IMR-90 (cell line): ENCODE measurements at regions not wholly inside any gene's neighbourhood (a gene's known extent, or its start where the extent isn't known, plus 50 kb on each side); places are given as distances from the start of the nearest gene placed in this dataset.

Experiments used
- ATAC-seq: fragments of 200-7000 bp; cut with Tn5 transposase; 2 replicates; pipeline ENCODE4 v1.9.1; 2020; ENCODE audit warnings: low read depth, mild to moderate bottlenecking, moderate library complexity
- BruUV-seq: library from RNA; stranded (reverse); fragments of 400-500 nt; replicated peaks from 2 replicates; lab custom pipeline; 2021; lab: Mats Ljungman, UMichigan
- CTCF ChIA-PET: fragments of 300-600 bp; formaldehyde crosslinking; extraction: SDS; loops from one replicate; lab custom pipeline; 2021; ENCODE audit warnings: antibody characterized with exemption; lab: Yijun Ruan, JAX
- POLR2A ChIA-PET: fragments of 300-600 bp; sonication (Branson Sonifier 250); formaldehyde crosslinking; loops from one replicate; lab custom pipeline; 2022; ENCODE audit warnings: antibody characterized with exemption; ENCODE audit not compliant: unreplicated experiment; lab: Charles Lee
- DNase-seq: peaks from one replicate; pipeline ENCODE4 v3.0.0; 2013
- H2AFZ ChIP-seq: replicated peaks from 2 replicates; pipeline ENCODE3; 2013; ENCODE audit warnings: low read length, mild to moderate bottlenecking; ENCODE audit not compliant: poor library complexity
- H2AK5ac ChIP-seq: 2 replicates; pipeline ENCODE4 v1.6.1; 2013; ENCODE audit warnings: low read depth, low read length, inconsistent platforms
- H2AK9ac ChIP-seq: replicated peaks from 2 replicates; pipeline ENCODE3; 2013; ENCODE audit warnings: mild to moderate bottlenecking, low read depth, low read length, moderate library complexity; ENCODE audit not compliant: poor library complexity
- H2BK120ac ChIP-seq: 2 replicates; pipeline ENCODE4 v1.6.1; 2013; ENCODE audit warnings: low read depth, low read length, inconsistent platforms
- H2BK15ac ChIP-seq: 3 replicates; pipeline ENCODE4 v1.6.1; 2013; ENCODE audit warnings: low read depth, low read length, inconsistent platforms
- H2BK20ac ChIP-seq: 2 replicates; pipeline ENCODE4 v1.6.1; 2013; ENCODE audit warnings: low read depth, mild to moderate bottlenecking, inconsistent platforms, low read length, moderate library complexity
- H2BK5ac ChIP-seq: 2 replicates; pipeline ENCODE4 v1.6.1; 2013; ENCODE audit warnings: mild to moderate bottlenecking, low read depth, low read length, inconsistent platforms; ENCODE audit not compliant: poor library complexity, severe bottlenecking
- H3K14ac ChIP-seq: replicated peaks from 2 replicates; pipeline ENCODE4 v1.6.1; 2013; ENCODE audit warnings: low read depth, low read length, inconsistent platforms
- H3K18ac ChIP-seq: 2 replicates; pipeline ENCODE4 v1.6.1; 2013; ENCODE audit warnings: low read depth, low read length, control low read depth
- H3K23ac ChIP-seq: 2 replicates; pipeline ENCODE4 v1.6.1; 2013; ENCODE audit warnings: low read depth, low read length, inconsistent platforms
- H3K27ac ChIP-seq: 2 replicates; pipeline ENCODE4 v1.5.1; 2013; ENCODE audit warnings: mild to moderate bottlenecking, control low read depth, low read length; ENCODE audit not compliant: insufficient read depth
- H3K27me3 ChIP-seq: 2 replicates; pipeline ENCODE4 v1.6.1; 2013; ENCODE audit warnings: low read length; ENCODE audit not compliant: control insufficient read depth, insufficient read depth
- H3K36me3 ChIP-seq: 2 replicates; pipeline ENCODE4 v1.6.1; 2013; ENCODE audit warnings: low read length, mixed read lengths; ENCODE audit not compliant: control insufficient read depth, insufficient read depth
- H3K4ac ChIP-seq: 2 replicates; pipeline ENCODE4 v1.6.1; 2013; ENCODE audit warnings: low read depth, low read length, inconsistent platforms
- H3K4me1 ChIP-seq: 2 replicates; pipeline ENCODE4 v1.6.1; 2013; ENCODE audit warnings: low read length, mixed read lengths; ENCODE audit not compliant: control insufficient read depth, insufficient read depth
- H3K4me2 ChIP-seq: 2 replicates; pipeline ENCODE4 v1.6.1; 2013; ENCODE audit warnings: low read depth, mild to moderate bottlenecking, control low read depth, low read length, moderate library complexity
- H3K4me3 ChIP-seq: 2 replicates; pipeline ENCODE4 v1.5.1; 2013; ENCODE audit warnings: low read depth, mild to moderate bottlenecking, control low read depth, low read length, moderate library complexity; ENCODE audit not compliant: insufficient read depth
- H3K56ac ChIP-seq: 2 replicates; pipeline ENCODE4 v1.6.1; 2013; ENCODE audit warnings: low read length, inconsistent platforms; ENCODE audit not compliant: insufficient read depth; ENCODE audit errors: extremely low read depth
- H3K79me1 ChIP-seq, 2 experiments: 2 replicates each; pipeline ENCODE4 v1.6.1; 2013; ENCODE audit warnings: low read length in 2 of 2, inconsistent platforms in 1 of 2, low read depth in 1 of 2
- H3K9ac ChIP-seq: 2 replicates; pipeline ENCODE4 v1.6.1; 2013; ENCODE audit warnings: low read depth, low read length, control low read depth
- H3K9me1 ChIP-seq: 2 replicates; pipeline ENCODE4 v1.6.1; 2013; ENCODE audit warnings: low read length, inconsistent platforms; ENCODE audit not compliant: insufficient read depth
- H3K9me3 ChIP-seq: 2 replicates; pipeline ENCODE4 v1.6.1; 2013; ENCODE audit warnings: low read length; ENCODE audit not compliant: control insufficient read depth, insufficient read depth
- H4K20me1 ChIP-seq: 2 replicates; pipeline ENCODE4 v1.6.1; 2013; ENCODE audit warnings: low read length, inconsistent platforms; ENCODE audit not compliant: insufficient read depth
- H4K5ac ChIP-seq: 2 replicates; pipeline ENCODE4 v1.6.1; 2013; ENCODE audit warnings: mild to moderate bottlenecking, low read depth, low read length, control low read depth
- H4K8ac ChIP-seq, 2 experiments: 2 replicates each; pipeline ENCODE4 v1.6.1; 2013; ENCODE audit warnings: low read depth in 2 of 2, low read length in 2 of 2, control low read depth in 1 of 2, inconsistent platforms in 1 of 2
- H4K91ac ChIP-seq: 2 replicates; pipeline ENCODE4 v1.6.1; 2013; ENCODE audit warnings: low read depth, low read length, inconsistent platforms; ENCODE audit not compliant: insufficient read depth
- POLR2A ChIP-seq: IDR thresholded peaks from 2 replicates; pipeline ENCODE4 v1.6.1; 2012; ENCODE audit warnings: mild to moderate bottlenecking, low read depth, low read length
- RAD21 ChIP-seq: IDR thresholded peaks from 2 replicates; pipeline ENCODE4 v1.6.1; 2012; ENCODE audit warnings: low read length, improper control_type of control experiment
- RFX5 ChIP-seq: IDR thresholded peaks from 2 replicates; pipeline ENCODE4 v1.8.0; 2012; ENCODE audit warnings: low read depth, mild to moderate bottlenecking, low read length, moderate library complexity
- dilution Hi-C: fragments of 300-500 bp; cut with HindIII; formaldehyde crosslinking; loops from one replicate; pipeline ENCODE4 v1.14.3; 2018; ENCODE audit warnings: low sequenced_read_pairs; ENCODE audit not compliant: unreplicated experiment
- in situ Hi-C: fragments of 300-500 bp; cut with MboI; formaldehyde crosslinking; loops from 3 replicates; pipeline ENCODE4 v1.14.3; 2019; ENCODE audit warnings: low sequenced_read_pairs, inconsistent platforms, mixed read lengths
- intact Hi-C: fragments of 100-400 bp; cut with micrococcal nuclease; formaldehyde crosslinking; loops from 2 replicates; pipeline ENCODE4 v1.10.0; 2022
- TF ChIP-seq, protein P1 (sequence below): fragments of 150-350 bp; IDR thresholded peaks from 2 replicates; pipeline ENCODE4 v1.6.1; 2016; ENCODE audit warnings: low read depth, mild to moderate bottlenecking, low read length, moderate library complexity, borderline replicate concordance

DNA sequence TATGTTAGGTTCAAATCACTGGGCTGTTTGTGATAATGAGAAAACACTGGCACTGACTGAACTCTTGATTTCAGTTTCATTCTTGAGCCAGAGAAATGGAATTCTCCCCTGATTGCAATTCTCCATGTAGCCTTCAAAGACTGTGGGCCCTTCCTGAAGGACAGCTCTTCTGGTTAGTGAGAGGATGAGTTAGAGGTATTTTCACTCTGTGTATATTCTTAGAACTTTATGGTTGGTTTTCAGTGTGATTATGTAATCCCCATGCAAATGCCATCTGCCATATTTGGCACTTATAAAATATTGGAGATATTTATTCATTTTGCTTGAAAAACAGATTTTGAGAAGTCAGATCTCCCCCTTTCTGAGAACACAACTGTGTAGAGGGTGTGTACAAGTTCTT is 323.7 kb downstream of the SLC4A3 start:
- dilution Hi-C loops, result no loop called here
- POLR2A ChIA-PET, result no interaction called here

More for the DNA sequence above, 323.7 kb downstream of the SLC4A3 start:
- Histone ChIP-seq H3K4me2 (no peak overlapping the region), H2BK120ac (no peak overlapping the region), H4K5ac (no peak overlapping the region), H3K23ac (no peak overlapping the region), H3K4me3 (no peak overlapping the region), H3K36me3 (no peaks in the 10 kb centered on the region), H2AFZ (no peak overlapping the region), H3K56ac (no peak overlapping the region), H3K14ac (no peak overlapping the region), H2AK9ac (no peak overlapping the region), H2AK5ac (no peak overlapping the region), H3K4ac (no peak overlapping the region), H2BK15ac (no peak overlapping the region), H2BK20ac (no peak overlapping the region), H3K9me3 (peaks cover 5% of the 10 kb centered on the region; the same call in 1 of the 2 replicates), H3K27ac (no peak overlapping the region), H4K20me1 (no peaks in the 10 kb centered on the region), H3K4me1 (peaks cover 2% of the 10 kb centered on the region; the same call in 1 of the 2 replicates), H3K79me1 (no peaks in the 10 kb centered on the region), H2BK5ac (no peak overlapping the region), H3K9me1 (no peaks in the 10 kb centered on the region), H4K91ac (no peak overlapping the region), H3K18ac (no peak overlapping the region), H3K9ac (no peak overlapping the region), H4K8ac (no peak overlapping the region), H3K27me3 (no peaks in the 10 kb centered on the region)
- BruUV-seq, result no TSS peak
- in situ Hi-C loops (no loop called here), intact Hi-C loops (no loop called here)
- TF ChIP-seq RFX5 (no peak), POLR2A (no peak), RAD21 (no peak)
- TF ChIP-seq, protein P1, sequence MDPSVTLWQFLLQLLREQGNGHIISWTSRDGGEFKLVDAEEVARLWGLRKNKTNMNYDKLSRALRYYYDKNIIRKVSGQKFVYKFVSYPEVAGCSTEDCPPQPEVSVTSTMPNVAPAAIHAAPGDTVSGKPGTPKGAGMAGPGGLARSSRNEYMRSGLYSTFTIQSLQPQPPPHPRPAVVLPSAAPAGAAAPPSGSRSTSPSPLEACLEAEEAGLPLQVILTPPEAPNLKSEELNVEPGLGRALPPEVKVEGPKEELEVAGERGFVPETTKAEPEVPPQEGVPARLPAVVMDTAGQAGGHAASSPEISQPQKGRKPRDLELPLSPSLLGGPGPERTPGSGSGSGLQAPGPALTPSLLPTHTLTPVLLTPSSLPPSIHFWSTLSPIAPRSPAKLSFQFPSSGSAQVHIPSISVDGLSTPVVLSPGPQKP, result no peak
- CTCF ChIA-PET, result interaction anchor here (1.1 kb wide), 1 partner anchor 192 kb away, joined by 3 read pairs; no protein-coding TSS in a partner anchor
- ATAC-seq, result no peak
- no peak for DNase-seq
